HCT116 (cell line): ENCODE measurements at regions not wholly inside any gene's neighbourhood (a gene's known extent, or its start where the extent isn't known, plus 50 kb on each side); places are given as distances from the start of the nearest gene placed in this dataset.

Source experiments
- ATAC-seq: fragments of 200-7000 bp; cut with Tn5 transposase; 2 replicates; pipeline ENCODE4 v1.9.1; 2020; ENCODE audit warnings: mild to moderate bottlenecking, moderate library complexity
- BruUV-seq: library from RNA; stranded (reverse); fragments of 400-500 nt; replicated peaks from 2 replicates; lab custom pipeline; 2021; lab: Mats Ljungman, UMichigan
- CTCF ChIA-PET: fragments of 300-600 bp; sonication (Branson Sonifier 250); formaldehyde crosslinking; loops from one replicate; lab custom pipeline; 2021; ENCODE audit warnings: antibody characterized with exemption; lab: Charles Lee
- POLR2A ChIA-PET: fragments of 300-600, 350-600 bp; sonication (Branson Sonifier 250); formaldehyde crosslinking; loops from one replicate; lab custom pipeline; 2021; ENCODE audit warnings: antibody characterized with exemption; lab: Charles Lee
- RAD21 ChIA-PET, 2 experiments: fragments of 300-600 bp; sonication (Branson Sonifier 250); formaldehyde crosslinking; loops; one replicate each; lab custom pipeline; 2023; ENCODE audit warnings: low total read pairs in 2 of 2; ENCODE audit not compliant: uncharacterized antibody in 2 of 2, unreplicated experiment in 2 of 2, low non-redundant PET in 1 of 2; lab: Charles Lee
- DNase-seq: peaks from one replicate; pipeline ENCODE4 v3.0.0-alpha.2; 2010; ENCODE audit warnings: low read depth, low spot score
- H2AFZ ChIP-seq: fragments of 200-600 bp; shearing (Covaris generic), sonication (generic); 2 replicates; pipeline ENCODE4 v1.6.1; 2017; ENCODE audit warnings: low read depth, mixed run types, mixed read lengths, antibody characterized with exemption, low read length; ENCODE audit not compliant: poor library complexity, severe bottlenecking
- H3K27ac ChIP-seq: 2 replicates; pipeline ENCODE4 v1.5.1; 2012; ENCODE audit warnings: low read depth, low read length
- H3K27me3 ChIP-seq: fragments of 200-600 bp; sonication (generic); 2 replicates; pipeline ENCODE4 v1.6.1; 2016; ENCODE audit warnings: mixed run types, low read length, mixed read lengths; ENCODE audit not compliant: insufficient read depth
- H3K36me3 ChIP-seq, 2 experiments: fragments of 200-500 bp in 1 of 2; fragments of 200-600 bp in 1 of 2; sonication (Bioruptor generic) in 1 of 2; sonication (generic) in 1 of 2; 2 replicates each; pipeline versions ENCODE4 v1.5.1 to v1.6.1; 2014 to 2016; ENCODE audit warnings: low read length in 2 of 2, inconsistent platforms in 1 of 2, mixed read lengths in 1 of 2, mixed run types in 1 of 2; ENCODE audit not compliant: insufficient read depth in 2 of 2, control insufficient read depth in 1 of 2
- H3K4me1 ChIP-seq, 2 experiments: fragments of 200-600 bp in 1 of 2; sonication (generic) in 1 of 2; 2 replicates each; pipeline versions ENCODE4 v1.5.1 to v1.6.1; 2012 to 2017; ENCODE audit warnings: low read length in 2 of 2, inconsistent platforms in 1 of 2, mild to moderate bottlenecking in 1 of 2, mixed read lengths in 1 of 2, mixed run types in 1 of 2, moderate library complexity in 1 of 2; ENCODE audit not compliant: insufficient read depth in 2 of 2, control insufficient read depth in 1 of 2
- H3K4me2 ChIP-seq: fragments of 200-600 bp; sonication (generic); 2 replicates; pipeline ENCODE4 v1.6.1; 2017; ENCODE audit warnings: mixed run types, low read length, mixed read lengths
- H3K4me3 ChIP-seq, 2 experiments: fragments of 200-600 bp in 1 of 2; sonication (generic) in 1 of 2; replicated peaks in 1 of 2; 2 replicates each; pipeline ENCODE4 v1.5.1; 2011 to 2016; ENCODE audit warnings: low read length in 2 of 2, control low read depth in 1 of 2, low read depth in 1 of 2, mild to moderate bottlenecking in 1 of 2, mixed read lengths in 1 of 2, mixed run types in 1 of 2
- H3K79me2 ChIP-seq: fragments of 200-600 bp; sonication (generic); 2 replicates; pipeline ENCODE4 v1.6.1; 2017; ENCODE audit warnings: mild to moderate bottlenecking, mixed run types, low read length, moderate library complexity, mixed read lengths; ENCODE audit not compliant: insufficient read depth
- H3K9ac ChIP-seq: fragments of 200-600 bp; sonication (generic); 2 replicates; pipeline ENCODE4 v1.6.1; 2016; ENCODE audit warnings: low read length, mixed read lengths
- H3K9me2 ChIP-seq: fragments of 200-600 bp; sonication (generic), shearing (Covaris generic); 2 replicates; pipeline ENCODE4 v1.6.1; 2017; ENCODE audit warnings: mixed run types, mild to moderate bottlenecking, moderate library complexity; ENCODE audit not compliant: insufficient read depth
- H3K9me3 ChIP-seq, 2 experiments: fragments of 200-500 bp in 1 of 2; fragments of 200-600 bp in 1 of 2; sonication (Bioruptor generic) in 1 of 2; sonication (generic) in 1 of 2; 2 replicates each; pipeline ENCODE4 v1.6.1; 2014 to 2017; ENCODE audit warnings: low read length in 2 of 2, mixed read lengths in 2 of 2, inconsistent platforms in 1 of 2, low read depth in 1 of 2, mild to moderate bottlenecking in 1 of 2, mixed run types in 1 of 2, moderate library complexity in 1 of 2; ENCODE audit not compliant: control insufficient read depth in 1 of 2, insufficient read depth in 1 of 2
- H4K20me1 ChIP-seq: fragments of 200-600 bp; sonication (generic), shearing (Covaris generic); 2 replicates; pipeline ENCODE4 v1.6.1; 2017; ENCODE audit warnings: mixed run types, mild to moderate bottlenecking, moderate library complexity; ENCODE audit not compliant: insufficient read depth
- EGR1 ChIP-seq: IDR thresholded peaks from 2 replicates; pipeline ENCODE4 v1.6.1; 2012; ENCODE audit warnings: low read depth
- ELF1 ChIP-seq: IDR thresholded peaks from 2 replicates; pipeline ENCODE4 v1.6.1; 2012; ENCODE audit warnings: low read depth, borderline replicate concordance
- EZH2phosphoT487 ChIP-seq: fragments of 200-600 bp; IDR thresholded peaks from 2 replicates; pipeline ENCODE4 v1.6.1; 2018; ENCODE audit warnings: antibody characterized with exemption, borderline replicate concordance
- FOSL1 ChIP-seq: IDR thresholded peaks from 2 replicates; pipeline ENCODE4 v1.6.1; 2012; ENCODE audit warnings: low read depth
- JUND ChIP-seq: IDR thresholded peaks from 2 replicates; pipeline ENCODE4 v1.6.1; 2012
- POLR2A ChIP-seq: IDR thresholded peaks from 2 replicates; pipeline ENCODE4 v1.7.0; 2011; ENCODE audit warnings: borderline replicate concordance; ENCODE audit not compliant: insufficient read depth, insufficient read length; ENCODE audit errors: extremely low read depth
- POLR2AphosphoS5 ChIP-seq: IDR thresholded peaks from 2 replicates; pipeline ENCODE4 v1.6.1; 2011; ENCODE audit warnings: mild to moderate bottlenecking, low read depth, low read length, moderate library complexity
- SIN3A ChIP-seq: IDR thresholded peaks from 2 replicates; pipeline ENCODE4 v1.6.1; 2012; ENCODE audit warnings: low read depth
- SP1 ChIP-seq: IDR thresholded peaks from 2 replicates; pipeline ENCODE4 v1.6.1; 2012; ENCODE audit warnings: low read depth
- SRF ChIP-seq: IDR thresholded peaks from 2 replicates; pipeline ENCODE4 v1.6.1; 2012; ENCODE audit warnings: low read depth
- YY1 ChIP-seq: IDR thresholded peaks from 2 replicates; pipeline ENCODE4 v1.6.1; 2011; ENCODE audit warnings: low read length, low read depth, moderate library complexity, mild to moderate bottlenecking; ENCODE audit not compliant: insufficient replicate concordance; ENCODE audit errors: extremely low read depth
- ZBTB33 ChIP-seq: IDR thresholded peaks from 2 replicates; pipeline ENCODE4 v1.6.1; 2011; ENCODE audit warnings: mild to moderate bottlenecking, low read length, moderate library complexity; ENCODE audit not compliant: insufficient replicate concordance; ENCODE audit errors: extremely low read depth
- ZFX ChIP-seq: fragments of 450-650 bp; IDR thresholded peaks from 2 replicates; pipeline ENCODE4 v1.6.1; 2017
- ZNF274 ChIP-seq: fragments of 200-500 bp; sonication (Bioruptor generic); IDR thresholded peaks from 2 replicates; pipeline ENCODE4 v1.6.1; 2014; ENCODE audit warnings: mild to moderate bottlenecking, low read depth, low read length, inconsistent platforms
- intact Hi-C: fragments of 100-400 bp; cut with micrococcal nuclease; formaldehyde crosslinking; loops from 2 replicates; pipeline ENCODE4 v1.10.0; 2022

- Histone ChIP-seq H3K27me3 (no peaks in the 10 kb centered on the region), H3K9ac (no peak overlapping the region), H4K20me1 (no peaks in the 10 kb centered on the region), H3K27ac (no peak overlapping the region), H3K36me3 (no peaks in the 10 kb centered on the region), H3K79me2 (no peaks in the 10 kb centered on the region), H3K4me3 (no peak overlapping the region), H2AFZ (no peak overlapping the region), H3K9me3 (no peaks in the 10 kb centered on the region; a peak in 1 of 4 replicates), H3K4me2 (no peak overlapping the region), H3K9me2 (no peaks in the 10 kb centered on the region), H3K4me1 (no peaks in the 10 kb centered on the region)
- POLR2A ChIA-PET: no interaction called here
- DNase-seq (no peak), ATAC-seq (no peak)
- CTCF ChIA-PET: no interaction called here
- TF ChIP-seq JUND (no peak), POLR2AphosphoS5 (no peak), SIN3A (no peak), ZBTB33 (no peak), SP1 (no peak), ELF1 (no peak), EGR1 (no peak), FOSL1 (no peak), YY1 (no peak)
- TF ChIP-seq, all 23 proteins: peak for 0
- RAD21 ChIA-PET: no interaction called here
- intact Hi-C loops: no loop called here
- no TSS peak for BruUV-seq
Observed at GRCh38 chr6:140025171-140025570, 650.7 kb upstream of the CITED2 start.

- CTCF ChIA-PET: no interaction called here
- no TSS peak for BruUV-seq
- Histone ChIP-seq H3K27ac (no peak overlapping the region), H3K27me3 (no peaks in the 10 kb centered on the region), H3K9me3 (peaks cover 0 to 4% of the 10 kb centered on the region in 2 experiments; a peak in 1 of 4 replicates), H4K20me1 (no peaks in the 10 kb centered on the region), H3K79me2 (no peaks in the 10 kb centered on the region), H3K36me3 (no peaks in the 10 kb centered on the region), H3K4me3 (no peak overlapping the region), H3K9me2 (no peaks in the 10 kb centered on the region), H3K4me1 (no peaks in the 10 kb centered on the region), H3K4me2 (no peak overlapping the region)
- RAD21 ChIA-PET: no interaction called here
- ATAC-seq: no peak
- intact Hi-C loops: no loop called here
- DNase-seq: no peak
- POLR2A ChIA-PET: no interaction called here
- TF ChIP-seq POLR2AphosphoS5 (no peak), ZFX (no peak), SRF (no peak), EZH2phosphoT487 (no peak), ZNF274 (no peak), ZBTB33 (no peak), POLR2A (no peak)
- TF ChIP-seq, all 23 proteins: peak for 0
- Histone ChIP-seq H2AFZ (no peak overlapping the region), H3K9ac (no peak overlapping the region)
Observed at GRCh38 chr6:140020207-140020791, 645.9 kb upstream of the CITED2 start.
